SU-DHL-6 (cell line): ENCODE measurements at regions not wholly inside any gene's neighbourhood (a gene's known extent, or its start where the extent isn't known, plus 50 kb on each side); places are given as distances from the start of the nearest gene placed in this dataset.

ENCODE experiments used
- H2AFZ ChIP-seq: fragments of 200-600 bp; sonication (generic); 2 replicates; pipeline ENCODE4 v1.6.1; 2014; ENCODE audit warnings: low read depth, mild to moderate bottlenecking, moderate library complexity, mixed read lengths, antibody characterized with exemption, low read length; ENCODE audit not compliant: severe bottlenecking
- H3F3A ChIP-seq: fragments of 200-600 bp; shearing (Covaris generic); 2 replicates; pipeline ENCODE4 v1.6.0; 2016; ENCODE audit warnings: antibody characterized with exemption, mild to moderate bottlenecking; ENCODE audit not compliant: insufficient read depth
- H3K27ac ChIP-seq: fragments of 200-600 bp; sonication (generic); 2 replicates; pipeline ENCODE4 v1.5.1; 2016; ENCODE audit warnings: low read depth, mild to moderate bottlenecking, low read length, moderate library complexity, mixed read lengths
- H3K27me3 ChIP-seq: fragments of 200-600 bp; sonication (generic), shearing (Covaris generic); 2 replicates; pipeline ENCODE4 v1.6.0; 2014; ENCODE audit warnings: mild to moderate bottlenecking, low read length
- H3K36me3 ChIP-seq: fragments of 200-600 bp; sonication (generic); 2 replicates; pipeline ENCODE4 v1.6.1; 2014; ENCODE audit warnings: mild to moderate bottlenecking, low read length, mixed read lengths
- H3K4me2 ChIP-seq: fragments of 300-600, 200-600 bp; shearing (Covaris generic), sonication (generic); 2 replicates; pipeline ENCODE4 v1.6.0; 2014; ENCODE audit warnings: low read length, low read depth, mild to moderate bottlenecking; ENCODE audit not compliant: poor library complexity, severe bottlenecking
- H3K4me3 ChIP-seq: fragments of 200-600 bp; sonication (generic); 2 replicates; pipeline ENCODE4 v1.5.1; 2014; ENCODE audit warnings: antibody characterized with exemption, low read length, mild to moderate bottlenecking, mixed read lengths; ENCODE audit not compliant: insufficient read depth, poor library complexity, severe bottlenecking
- H3K79me2 ChIP-seq: fragments of 200-600 bp; sonication (generic); 2 replicates; pipeline ENCODE4 v1.6.1; 2014; ENCODE audit warnings: mild to moderate bottlenecking, low read length, moderate library complexity; ENCODE audit not compliant: insufficient read depth
- H3K9ac ChIP-seq: fragments of 200-600 bp; sonication (generic); 2 replicates; pipeline ENCODE4 v1.7.0; 2014; ENCODE audit warnings: mild to moderate bottlenecking, low read length
- H3K9me2 ChIP-seq: fragments of 200-600 bp; sonication (generic); replicated peaks from 2 replicates; pipeline ENCODE4 v1.6.1; 2014; ENCODE audit warnings: low read length; ENCODE audit not compliant: insufficient read depth
- H3K9me3 ChIP-seq: fragments of 200-600 bp; sonication (generic); 2 replicates; pipeline ENCODE4 v1.6.1; 2014; ENCODE audit warnings: low read length, mixed read lengths; ENCODE audit not compliant: insufficient read depth
- H4K20me1 ChIP-seq: fragments of 200-600 bp; sonication (generic); 2 replicates; pipeline ENCODE4 v1.6.1; 2014; ENCODE audit warnings: low read depth, mild to moderate bottlenecking, antibody characterized with exemption, low read length, moderate library complexity, mixed read lengths
- EZH2phosphoT487 ChIP-seq: fragments of 200-600 bp; sonication (generic), shearing (Covaris generic); conservative IDR thresholded peaks from 2 replicates; pipeline ENCODE4 v1.6.1; 2018; ENCODE audit warnings: mild to moderate bottlenecking, antibody characterized with exemption, low read length, moderate library complexity, mixed read lengths
- TF ChIP-seq, protein P1 (sequence below): fragments of 200-600 bp; sonication (generic); IDR thresholded peaks from one replicate; pipeline ENCODE4 v1.5.1; 2017; ENCODE audit warnings: antibody characterized with exemption, mild to moderate bottlenecking, low read length, moderate library complexity; ENCODE audit not compliant: insufficient read depth, poor library complexity, severe bottlenecking

GRCh38 chr2:122480501-122481243, 725.2 kb downstream of the TSN start:
- Histone ChIP-seq H3F3A (no peaks in the 10 kb centered on the region), H3K4me2 (no peak overlapping the region), H3K4me3 (no peak overlapping the region), H2AFZ (no peak overlapping the region), H3K36me3 (no peaks in the 10 kb centered on the region), H3K79me2 (no peaks in the 10 kb centered on the region), H3K9ac (no peak overlapping the region), H3K27ac (no peak overlapping the region), H3K9me3 (no peaks in the 10 kb centered on the region), H4K20me1 (no peaks in the 10 kb centered on the region), H3K27me3 (no peaks in the 10 kb centered on the region), H3K9me2 (no peaks in the 10 kb centered on the region)
- TF ChIP-seq EZH2phosphoT487: no peak
- TF ChIP-seq, protein P1, sequence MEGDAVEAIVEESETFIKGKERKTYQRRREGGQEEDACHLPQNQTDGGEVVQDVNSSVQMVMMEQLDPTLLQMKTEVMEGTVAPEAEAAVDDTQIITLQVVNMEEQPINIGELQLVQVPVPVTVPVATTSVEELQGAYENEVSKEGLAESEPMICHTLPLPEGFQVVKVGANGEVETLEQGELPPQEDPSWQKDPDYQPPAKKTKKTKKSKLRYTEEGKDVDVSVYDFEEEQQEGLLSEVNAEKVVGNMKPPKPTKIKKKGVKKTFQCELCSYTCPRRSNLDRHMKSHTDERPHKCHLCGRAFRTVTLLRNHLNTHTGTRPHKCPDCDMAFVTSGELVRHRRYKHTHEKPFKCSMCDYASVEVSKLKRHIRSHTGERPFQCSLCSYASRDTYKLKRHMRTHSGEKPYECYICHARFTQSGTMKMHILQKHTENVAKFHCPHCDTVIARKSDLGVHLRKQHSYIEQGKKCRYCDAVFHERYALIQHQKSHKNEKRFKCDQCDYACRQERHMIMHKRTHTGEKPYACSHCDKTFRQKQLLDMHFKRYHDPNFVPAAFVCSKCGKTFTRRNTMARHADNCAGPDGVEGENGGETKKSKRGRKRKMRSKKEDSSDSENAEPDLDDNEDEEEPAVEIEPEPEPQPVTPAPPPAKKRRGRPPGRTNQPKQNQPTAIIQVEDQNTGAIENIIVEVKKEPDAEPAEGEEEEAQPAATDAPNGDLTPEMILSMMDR: no peak

DNA sequence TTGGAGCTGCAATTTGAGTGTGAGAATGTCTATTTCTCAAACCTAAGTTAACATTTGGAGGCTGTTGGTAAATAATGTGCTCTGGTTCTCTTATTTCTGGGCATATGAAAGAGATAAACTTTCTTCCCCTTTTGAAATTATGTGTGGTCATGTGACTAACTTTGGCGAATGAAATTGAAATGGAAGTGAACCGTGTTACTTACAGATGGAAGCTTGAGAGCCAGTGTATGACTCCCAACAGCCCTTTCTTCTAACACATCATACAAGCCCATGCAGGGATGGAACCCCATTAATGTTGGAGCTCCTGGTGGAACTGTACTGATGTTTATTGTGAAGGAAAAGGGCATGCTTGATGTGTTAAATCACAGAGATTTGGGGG, 725.8 kb downstream of the TSN start:
- TF ChIP-seq, protein P1: no peak
- TF ChIP-seq EZH2phosphoT487: no peak
- no peaks in the 10 kb centered on the region for H3K79me2 ChIP-seq

DNA sequence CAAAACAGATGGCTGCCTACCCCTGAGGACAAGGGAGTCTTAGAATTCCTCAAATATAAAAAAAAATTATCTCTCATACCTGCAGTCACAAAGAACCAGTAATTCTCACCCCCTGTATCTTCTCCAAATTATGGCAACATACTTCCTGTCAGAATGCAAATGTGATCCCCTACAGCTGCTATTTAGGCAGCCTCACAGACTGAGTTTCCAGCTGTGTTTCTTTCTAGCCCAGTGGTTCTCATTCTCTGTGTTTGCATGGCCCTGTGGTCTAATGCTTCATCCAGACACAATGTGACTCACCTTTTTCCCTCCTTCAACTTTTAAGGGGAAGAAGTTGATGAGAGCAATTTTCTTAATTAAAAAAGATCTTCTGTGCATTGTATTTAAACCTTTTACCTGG, 726.3 kb downstream of the TSN start:
- Histone ChIP-seq H3K9me3 (no peaks in the 10 kb centered on the region), H3K9me2 (no peaks in the 10 kb centered on the region), H3F3A (no peaks in the 10 kb centered on the region), H3K27ac (no peak overlapping the region), H3K9ac (no peak overlapping the region), H3K27me3 (no peaks in the 10 kb centered on the region), H3K4me3 (no peak overlapping the region), H4K20me1 (no peaks in the 10 kb centered on the region), H2AFZ (no peak overlapping the region), H3K79me2 (no peaks in the 10 kb centered on the region), H3K4me2 (no peak overlapping the region), H3K36me3 (no peaks in the 10 kb centered on the region)
- no peak for TF ChIP-seq EZH2phosphoT487
- TF ChIP-seq, protein P1: no peak

More for the DNA sequence above, 725.8 kb downstream of the TSN start:
- Histone ChIP-seq H3K9me2 (no peaks in the 10 kb centered on the region), H4K20me1 (no peaks in the 10 kb centered on the region), H3K9me3 (no peaks in the 10 kb centered on the region), H3K9ac (no peak overlapping the region), H2AFZ (no peak overlapping the region), H3F3A (no peaks in the 10 kb centered on the region), H3K4me2 (no peak overlapping the region), H3K27ac (no peak overlapping the region), H3K4me3 (no peak overlapping the region), H3K36me3 (no peaks in the 10 kb centered on the region), H3K27me3 (no peaks in the 10 kb centered on the region)
